GM12873 (cell line): ENCODE measurements at regions not wholly inside any gene's neighbourhood (a gene's known extent, or its start where the extent isn't known, plus 50 kb on each side); places are given as distances from the start of the nearest gene placed in this dataset.

Source experiments
- CTCF ChIP-seq: IDR thresholded peaks from 2 replicates; pipeline ENCODE4 v1.5.1; 2012; ENCODE audit warnings: low read depth, mild to moderate bottlenecking, moderate library complexity, low read length, control low read depth; ENCODE audit not compliant: insufficient read depth; ENCODE audit errors: missing control alignments

GRCh38 chr1:244344001-244344400, 107.7 kb downstream of the ADSS2 start:
- no peak for TF ChIP-seq CTCF

- no peak for TF ChIP-seq CTCF
These were observed 104.6 kb downstream of the ADSS2 start for GRCh38 chr1:244346972-244347618.

DNA sequence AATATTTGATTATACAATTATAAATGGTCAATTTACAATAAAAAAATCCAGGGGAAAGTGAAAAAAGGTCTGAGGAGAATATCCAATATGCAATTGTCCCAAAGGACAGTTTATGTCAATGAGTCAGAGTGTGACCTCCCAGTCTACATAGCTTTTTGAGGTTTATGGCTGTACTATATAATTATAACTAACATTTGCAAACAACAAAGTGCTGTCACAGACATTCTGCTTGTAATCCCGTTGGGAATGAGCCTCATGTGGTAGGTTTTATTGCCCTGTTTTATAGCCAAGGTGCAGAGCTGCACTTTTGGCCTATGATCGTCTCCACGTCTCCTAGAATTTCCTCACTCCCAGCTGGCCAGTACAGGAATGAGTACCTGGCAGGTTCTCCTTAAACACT, 103.8 kb downstream of the ADSS2 start:
- no peak for TF ChIP-seq CTCF

- TF ChIP-seq CTCF: no peak
These were observed 102.6 kb downstream of the ADSS2 start for GRCh38 chr1:244349103-244349531.

DNA sequence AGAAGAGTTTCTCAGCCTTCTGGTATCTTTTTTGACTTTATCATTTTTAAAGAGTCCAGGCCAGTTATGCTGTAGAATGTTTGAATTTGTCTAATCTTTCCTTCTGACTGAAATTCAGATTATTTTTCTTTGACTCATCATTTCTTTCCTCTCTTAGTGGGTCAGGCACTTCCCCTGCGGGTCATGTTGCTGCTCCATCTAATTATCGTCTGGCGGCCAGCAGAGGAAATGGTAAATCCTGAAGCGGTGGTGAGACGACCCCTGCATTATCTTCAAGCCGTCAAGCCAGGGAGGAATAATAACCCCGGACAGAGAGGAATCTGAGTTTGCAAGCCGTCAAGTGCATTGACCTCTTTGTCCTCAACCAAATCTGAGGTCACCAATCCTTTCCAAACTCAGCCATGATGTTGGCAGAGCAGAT, 102.1 kb downstream of the ADSS2 start:
- no peak for TF ChIP-seq CTCF

- no peak for TF ChIP-seq CTCF
These were observed 101.7 kb downstream of the ADSS2 start for GRCh38 chr1:244350027-244350426.

- TF ChIP-seq CTCF: no peak
These were observed 99.4 kb downstream of the ADSS2 start for GRCh38 chr1:244352156-244352830.
